Heart right ventricle (tissue), 16 donors: ENCODE measurements at regions not wholly inside any gene's neighbourhood (a gene's known extent, or its start where the extent isn't known, plus 50 kb on each side); places are given as distances from the start of the nearest gene placed in this dataset.
"Not testable (repeated sequence)": the region's sequence is repeated elsewhere in the genome, so short reads cannot be mapped to it uniquely, and the experiment has no call there.

Experiments
- ATAC-seq, 8 donors: fragments of 200-7000 bp; cut with Tn5 transposase; one replicate each; pipeline ENCODE4 v1.9.1; 2020; ENCODE audit warnings: mild to moderate bottlenecking in 8 of 8, moderate library complexity in 8 of 8, moderate number of reproducible peaks in 1 of 8
- DNase-seq, 2 donors: peaks; one replicate each; pipeline ENCODE4 v3.0.0-alpha.2; 2020
- H3K27ac ChIP-seq, 10 donors: fragments of 200-600 bp; sonication (generic) in 2 of 10; one replicate each; pipeline versions ENCODE4 v1.5.0 to v1.8.0; 2020 to 2022; ENCODE audit warnings: mild to moderate bottlenecking in 3 of 10
- H3K27me3 ChIP-seq, 7 donors: fragments of 200-600 bp; one replicate each; pipeline ENCODE4 v1.8.0; 2021 to 2022; ENCODE audit warnings: mild to moderate bottlenecking in 2 of 7
- H3K36me3 ChIP-seq, 9 donors: fragments of 200-600 bp; sonication (generic) in 1 of 9; one replicate each; pipeline versions ENCODE4 v1.5.0 to v1.8.0; 2020 to 2022; ENCODE audit warnings: mild to moderate bottlenecking in 2 of 9
- H3K4me1 ChIP-seq, 9 donors: fragments of 200-600 bp; sonication (generic) in 1 of 9; one replicate each; pipeline versions ENCODE4 v1.5.0 to v1.8.0; 2020 to 2022; ENCODE audit warnings: mild to moderate bottlenecking in 4 of 9
- H3K4me3 ChIP-seq, 10 donors: fragments of 200-600 bp; sonication (generic) in 2 of 10; one replicate each; pipeline versions ENCODE4 v1.5.0 to v1.8.0; 2020 to 2022; ENCODE audit warnings: mild to moderate bottlenecking in 7 of 10, moderate library complexity in 2 of 10
- H3K9me3 ChIP-seq, 11 donors: fragments of 200-600 bp in 10 of 11; sonication (generic) in 2 of 11; one replicate each; pipeline versions ENCODE4 v1.5.0 to v1.8.0; 2013 to 2022; ENCODE audit warnings: mild to moderate bottlenecking in 2 of 11, control low read depth in 1 of 11, moderate library complexity in 1 of 11
- WGBS, 2 donors: extraction: QIAGEN DNeasy Blood & Tissue Kit; methylation state at CpG; one replicate each; pipeline ENCODE4 v1.1.7; 2013; ENCODE audit warnings: inconsistent platforms in 1 of 2; 5-methylcytosine and 5-hydroxymethylcytosine counted together
- intact Hi-C, 10 donors: fragments of 100-400 bp; cut with DNase I; formaldehyde crosslinking; loops; one replicate each; pipeline versions ENCODE4 v1.11.1 to v1.14.2; 2022
- TF ChIP-seq, protein P1 (sequence below), 9 donors: fragments of 200-600 bp; sonication (generic) in 2 of 9; IDR thresholded peaks; one replicate each; pipeline versions ENCODE4 v1.5.0 to v1.8.0; 2021 to 2022; ENCODE audit warnings: antibody characterized with exemption in 9 of 9, mild to moderate bottlenecking in 5 of 9, moderate library complexity in 1 of 9
- donor health status: Arrhythmogenic right ventricular cardiomyopathy.
- donor health status: ischemic (EF 13 %, LVEDD 7.1; RV severe dilation, severe dysfunction).
- donor health status: healthy with polysubstance abuse.
- donor health status: DM: no; HTN: yes; CAD: no.
- donor health status: DM: no; HTN: no; CAD: no.
- donor health status: ischemic (EF 25% LVEDD 6.9; RV normal size, moderate dysfunction).
- donor health status: ischemic (EF 25% LVEDD 5.7; RV mildly dilated, moderate dysfunction).
- donor health status: healthy.
- donor health status: DM: yes; HTN: yes; CAD: no.
- donor health status: Ischemic cardiomyopathy.
- donor health status: ischemic (EF 35%, LVEDD 5.7; RV mildly dilated, moderate dysfunction).
- donor health status: nonischemic (EF 11% LVEDD 7.7; RV severe dilation, severe dysfunction).
- donor health status: DM: yes; HTN: yes; CAD: no.
- donor health status: PGD.
- donor health status: ischemic (EF 29% LVEDD 5.4; RV normal size, mild dysfunction).
- donor health status: nonischemic (EF 23%, LVEDD 6.1; RV moderate dilation, normal function).

DNA sequence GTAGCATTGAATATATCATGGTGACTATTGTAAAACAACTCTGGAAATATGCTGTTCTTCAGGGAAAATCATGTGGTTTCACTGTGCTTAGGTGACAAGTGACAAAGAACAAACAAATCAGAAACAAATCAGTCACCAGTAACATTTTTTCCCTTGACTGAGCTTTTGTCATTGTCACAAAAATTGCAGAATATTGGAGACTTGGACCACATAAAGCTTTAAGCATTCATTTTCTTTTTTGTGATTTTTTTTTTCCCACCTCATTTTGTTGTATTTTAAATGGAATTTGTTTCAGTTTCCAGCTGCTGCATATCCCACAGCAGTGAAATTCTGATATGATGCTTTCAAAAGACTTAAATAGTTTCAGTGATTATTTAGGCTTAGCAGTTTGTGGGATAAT is 1088.4 kb downstream of the OTOL1 start:
- DNase-seq (no peak), ATAC-seq (no peak)
- Histone ChIP-seq H3K36me3 (no peaks in the 10 kb centered on the region), H3K9me3 (peaks cover 0 to 6% (median 0%) of the 10 kb centered on the region in 11 donors), H3K27ac (no peak overlapping the region), H3K27me3 (no peaks in the 10 kb centered on the region), H3K4me1 (no peaks in the 10 kb centered on the region), H3K4me3 (no peak overlapping the region)
- intact Hi-C loops: no loop called here
- TF ChIP-seq, protein P1, sequence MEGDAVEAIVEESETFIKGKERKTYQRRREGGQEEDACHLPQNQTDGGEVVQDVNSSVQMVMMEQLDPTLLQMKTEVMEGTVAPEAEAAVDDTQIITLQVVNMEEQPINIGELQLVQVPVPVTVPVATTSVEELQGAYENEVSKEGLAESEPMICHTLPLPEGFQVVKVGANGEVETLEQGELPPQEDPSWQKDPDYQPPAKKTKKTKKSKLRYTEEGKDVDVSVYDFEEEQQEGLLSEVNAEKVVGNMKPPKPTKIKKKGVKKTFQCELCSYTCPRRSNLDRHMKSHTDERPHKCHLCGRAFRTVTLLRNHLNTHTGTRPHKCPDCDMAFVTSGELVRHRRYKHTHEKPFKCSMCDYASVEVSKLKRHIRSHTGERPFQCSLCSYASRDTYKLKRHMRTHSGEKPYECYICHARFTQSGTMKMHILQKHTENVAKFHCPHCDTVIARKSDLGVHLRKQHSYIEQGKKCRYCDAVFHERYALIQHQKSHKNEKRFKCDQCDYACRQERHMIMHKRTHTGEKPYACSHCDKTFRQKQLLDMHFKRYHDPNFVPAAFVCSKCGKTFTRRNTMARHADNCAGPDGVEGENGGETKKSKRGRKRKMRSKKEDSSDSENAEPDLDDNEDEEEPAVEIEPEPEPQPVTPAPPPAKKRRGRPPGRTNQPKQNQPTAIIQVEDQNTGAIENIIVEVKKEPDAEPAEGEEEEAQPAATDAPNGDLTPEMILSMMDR (IDR thresholded peaks at IDR 0.05): no peak

DNA sequence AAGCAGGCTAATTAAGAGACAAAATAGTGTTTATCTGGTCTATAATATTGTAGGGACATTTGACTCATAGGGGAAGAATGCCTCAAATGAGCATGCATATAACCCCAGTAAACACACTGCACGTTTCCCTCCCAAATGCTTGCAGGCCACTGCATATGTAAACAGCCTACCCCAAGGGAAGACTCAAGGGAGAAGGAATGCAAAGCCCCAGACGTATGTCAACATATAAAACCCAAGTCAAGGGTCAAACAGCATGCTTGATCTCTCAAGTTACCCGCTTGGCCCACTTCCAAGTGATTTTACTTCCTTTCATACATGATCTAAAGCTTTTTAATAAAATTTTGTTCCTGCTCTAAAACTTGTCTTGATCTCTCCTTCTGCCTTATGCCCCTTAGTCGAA is 1090.0 kb downstream of the OTOL1 start:
- no peaks in the 10 kb centered on the region for H3K27me3 ChIP-seq
- TF ChIP-seq, protein P1 (IDR thresholded peaks at IDR 0.05): no peak
- ATAC-seq: no peak
- H3K9me3 ChIP-seq: peaks cover 0 to 4% (median 0%) of the 10 kb centered on the region in 11 donors
- no peaks in the 10 kb centered on the region for H3K36me3 ChIP-seq
- no peak overlapping the region for H3K4me3 ChIP-seq
- no peak for DNase-seq
- 71 to 72% methylated on average over 4 of the region's 4 CpGs for WGBS, 2 donors
- intact Hi-C loops: no loop called here
- H3K4me1 ChIP-seq: no peaks in the 10 kb centered on the region
- no peak overlapping the region for H3K27ac ChIP-seq

DNA sequence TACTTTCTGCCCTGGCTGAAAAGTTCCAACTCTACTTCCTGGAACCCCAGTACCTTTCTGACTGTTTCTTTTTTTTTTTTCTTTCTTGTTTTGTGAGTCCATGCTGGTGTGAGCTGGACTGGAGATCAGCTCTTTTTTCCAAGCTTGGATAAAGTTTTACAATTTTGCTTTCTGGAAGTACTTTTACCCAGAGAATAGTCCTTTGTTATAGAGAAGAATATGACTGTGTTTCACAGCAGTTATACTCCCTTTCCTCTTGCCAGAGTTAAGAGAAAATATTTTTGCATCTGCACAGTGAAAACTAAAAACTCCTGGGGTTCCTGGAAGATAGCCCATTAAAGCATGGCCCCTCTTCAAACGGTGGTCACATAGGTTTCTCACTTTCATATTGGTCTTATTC is 1100.6 kb downstream of the OTOL1 start:
- ATAC-seq (no peak), DNase-seq (no peak)
- TF ChIP-seq, protein P1 (IDR thresholded peaks at IDR 0.05): no peak
- Histone ChIP-seq H3K36me3 (no peaks in the 10 kb centered on the region), H3K9me3 (no peaks in the 10 kb centered on the region), H3K4me3 (no peak overlapping the region), H3K4me1 (no peaks in the 10 kb centered on the region), H3K27ac (no peak overlapping the region), H3K27me3 (no peaks in the 10 kb centered on the region)
- intact Hi-C loops: no loop called here
- 22 to 32% methylated on average over 1 of the region's 1 CpG for whole genome bisulfite sequencing, 2 donors

DNA sequence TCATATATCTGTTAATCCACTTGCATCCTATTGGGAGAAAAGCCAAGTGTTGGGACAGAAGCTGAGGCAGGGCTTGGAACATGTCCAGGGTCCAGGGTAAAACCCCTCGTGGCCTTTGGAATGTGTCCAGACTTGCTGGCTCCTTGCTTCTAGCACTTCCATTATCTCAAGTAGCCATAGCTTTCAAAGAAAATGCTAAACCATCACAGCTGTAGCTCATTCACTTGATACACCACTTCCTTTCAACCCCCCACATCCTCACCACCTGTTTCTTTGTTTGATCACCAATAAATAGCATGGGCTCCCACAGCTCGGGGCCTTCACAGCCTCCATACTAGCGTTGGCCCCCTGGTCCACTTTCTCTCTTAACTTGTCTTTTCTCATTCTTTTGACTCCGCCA is 1101.9 kb downstream of the OTOL1 start:
- H3K4me3 ChIP-seq, ATAC-seq, H3K27ac ChIP-seq, intact Hi-C loops, H3K4me1 ChIP-seq, DNase-seq, H3K27me3 ChIP-seq, H3K36me3 ChIP-seq: not testable (repeated sequence)
- WGBS, 2 donors: 32 to 39% methylated on average over 4 of the region's 4 CpGs
- H3K9me3 ChIP-seq: peaks cover 0 to 11% (median 0%) of the 10 kb centered on the region in 11 donors

DNA sequence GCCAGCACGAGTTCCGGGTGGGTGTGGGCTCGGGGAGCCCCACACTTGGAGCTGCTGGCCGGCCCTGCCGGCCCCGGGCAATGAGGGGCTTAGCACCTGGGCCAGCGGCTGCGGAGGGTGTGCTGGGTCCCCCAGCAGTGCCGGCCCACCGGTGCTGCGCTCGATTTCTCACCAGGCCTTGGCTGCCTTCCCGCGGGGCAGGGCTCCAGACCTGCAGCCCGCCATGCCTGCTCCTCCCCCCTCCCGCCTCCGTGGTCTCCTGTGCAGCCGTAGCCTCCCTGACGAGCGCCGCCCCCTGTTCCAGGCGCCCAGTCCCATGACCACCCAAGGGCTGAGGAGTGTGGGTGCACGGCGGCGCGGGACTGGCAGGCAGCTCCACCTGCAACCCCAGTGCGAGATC is 1103.1 kb downstream of the OTOL1 start:
- WGBS, 2 donors: 96% methylated on average over 22 to 27 of the region's 27 CpGs
- H3K9me3 ChIP-seq: peaks cover 0 to 19% (median 0%) of the 10 kb centered on the region in 11 donors
- ATAC-seq, H3K27me3 ChIP-seq, H3K4me1 ChIP-seq, H3K27ac ChIP-seq, H3K36me3 ChIP-seq, H3K4me3 ChIP-seq, intact Hi-C loops, DNase-seq: not testable (repeated sequence)
